ENCODE measurements at regions not wholly inside any gene's neighbourhood (a gene's known extent, or its start where the extent isn't known, plus 50 kb on each side); places are given as distances from the start of the nearest gene placed in this dataset.

GRCh38 chr2:221285148-221285547 is 287.0 kb downstream of the EPHA4 start:
- no peak for DNase-seq

DNA sequence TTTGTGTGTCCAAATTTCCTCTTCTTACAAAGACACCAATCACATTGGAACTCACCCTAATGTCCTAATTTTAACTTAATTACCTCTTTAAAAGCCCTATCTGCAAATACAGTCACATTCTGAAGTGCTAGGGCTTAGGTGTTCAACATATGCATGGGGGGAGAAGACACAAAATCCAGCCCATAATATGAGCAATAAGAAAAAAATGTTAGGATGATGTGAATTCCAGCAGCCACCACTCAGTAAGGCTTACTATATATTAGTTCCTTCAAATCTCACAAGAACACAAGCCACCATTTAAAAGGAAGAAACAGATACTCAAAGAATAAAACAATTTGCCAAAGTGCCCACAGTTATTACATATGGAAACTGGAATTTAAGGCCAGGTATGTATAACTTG is 285.7 kb downstream of the EPHA4 start:
- DNase-seq = no peak

DNA sequence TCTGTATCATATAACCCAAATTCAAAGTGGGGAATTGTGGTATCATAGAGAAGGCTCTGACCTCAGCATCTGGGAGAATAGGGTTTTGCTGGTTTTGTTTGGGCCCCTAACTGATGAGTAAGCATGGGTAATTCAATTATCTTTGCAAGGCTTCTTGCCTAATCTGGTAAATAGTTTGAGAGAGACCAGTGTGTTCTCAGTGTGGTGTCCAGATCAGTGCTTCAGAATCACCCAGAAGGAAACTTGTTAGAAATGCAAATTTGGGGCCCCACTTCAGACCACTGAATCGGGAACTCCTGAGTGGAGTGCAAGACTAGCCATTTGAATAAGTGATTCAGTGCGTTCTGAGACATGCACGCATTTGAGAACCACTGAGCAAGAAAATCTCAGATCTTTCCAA is 282.7 kb downstream of the EPHA4 start:
- DNase-seq = no peak

- DNase-seq = no peak
Measured at GRCh38 chr2:221289846-221290245, 282.3 kb downstream of the EPHA4 start.

DNA sequence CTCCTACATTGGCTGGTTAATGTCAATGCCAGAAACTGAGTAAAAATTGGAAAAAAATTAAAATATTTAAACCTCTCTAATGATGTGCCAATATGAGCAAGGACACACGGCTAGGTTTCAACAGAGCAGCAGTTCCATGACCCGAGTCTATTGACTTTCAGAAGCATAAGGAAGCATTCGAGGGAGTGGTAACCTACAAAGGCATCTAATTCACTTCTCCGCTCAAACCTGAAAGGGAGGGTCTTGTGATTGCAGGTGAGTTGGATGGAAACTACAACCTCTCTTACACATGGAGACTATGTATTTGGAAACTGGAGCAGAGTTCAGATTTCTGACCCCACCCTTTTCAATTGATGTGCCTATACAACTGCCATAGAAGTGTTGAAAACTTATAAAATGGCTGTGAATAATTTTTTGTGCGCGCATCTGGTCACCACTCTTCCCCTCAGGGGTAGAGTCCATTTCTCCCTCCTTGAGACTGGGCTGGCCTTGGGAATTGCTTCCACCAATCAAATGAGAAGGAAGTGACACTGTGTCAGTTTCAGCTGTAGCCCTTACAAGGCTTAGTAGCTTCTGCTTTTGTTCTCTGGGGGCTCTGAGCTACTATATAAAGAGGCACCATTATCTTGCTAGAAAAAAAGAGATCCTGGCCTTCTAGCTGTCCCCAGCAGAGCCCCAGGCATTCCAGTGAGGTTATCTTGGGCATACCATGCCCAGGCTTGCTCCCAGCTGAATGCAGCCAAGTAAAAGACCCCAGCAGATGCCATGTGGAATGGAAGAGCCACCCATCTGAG is 278.0 kb downstream of the EPHA4 start:
- no peak for DNase-seq

- DNase-seq = no peak
Measured at GRCh38 chr2:221304916-221305315, 267.2 kb downstream of the EPHA4 start.

DNA sequence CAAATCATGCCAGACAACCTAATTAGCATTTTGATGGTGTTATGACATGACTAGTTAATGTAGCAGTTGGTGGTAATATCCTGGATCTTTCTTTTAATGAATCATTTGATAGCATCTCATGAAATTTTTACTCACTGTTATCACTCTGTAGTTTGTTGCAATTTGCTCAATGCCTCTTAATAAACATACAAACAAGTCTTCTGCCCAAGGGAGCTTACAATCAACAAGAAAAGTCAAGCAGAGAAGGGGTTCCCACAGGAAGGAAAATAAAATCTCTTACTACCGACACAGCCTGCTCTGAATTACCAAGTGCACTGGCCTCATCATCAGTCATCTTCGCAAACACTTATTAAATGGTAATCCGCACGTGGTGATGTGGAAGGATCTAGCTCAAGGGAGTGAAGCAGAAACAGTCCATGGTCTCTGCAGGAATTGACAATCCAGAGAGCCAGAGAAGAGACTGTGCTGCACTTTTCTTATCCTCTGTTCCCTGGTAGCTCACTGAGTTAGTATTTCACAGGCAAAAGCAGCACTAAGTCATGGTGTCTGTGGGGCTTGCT is 263.5 kb downstream of the EPHA4 start:
- DNase-seq = no peak

- no peak for DNase-seq
Measured at GRCh38 chr2:221309892-221310583, 262.1 kb downstream of the EPHA4 start.

- no peak for DNase-seq
Measured at GRCh38 chr2:221310730-221311129, 261.4 kb downstream of the EPHA4 start.

GRCh38 chr2:221312634-221313033 is 259.5 kb downstream of the EPHA4 start:
- no peak for DNase-seq

GRCh38 chr2:221314786-221315185 is 257.3 kb downstream of the EPHA4 start:
- no peak for DNase-seq

DNA sequence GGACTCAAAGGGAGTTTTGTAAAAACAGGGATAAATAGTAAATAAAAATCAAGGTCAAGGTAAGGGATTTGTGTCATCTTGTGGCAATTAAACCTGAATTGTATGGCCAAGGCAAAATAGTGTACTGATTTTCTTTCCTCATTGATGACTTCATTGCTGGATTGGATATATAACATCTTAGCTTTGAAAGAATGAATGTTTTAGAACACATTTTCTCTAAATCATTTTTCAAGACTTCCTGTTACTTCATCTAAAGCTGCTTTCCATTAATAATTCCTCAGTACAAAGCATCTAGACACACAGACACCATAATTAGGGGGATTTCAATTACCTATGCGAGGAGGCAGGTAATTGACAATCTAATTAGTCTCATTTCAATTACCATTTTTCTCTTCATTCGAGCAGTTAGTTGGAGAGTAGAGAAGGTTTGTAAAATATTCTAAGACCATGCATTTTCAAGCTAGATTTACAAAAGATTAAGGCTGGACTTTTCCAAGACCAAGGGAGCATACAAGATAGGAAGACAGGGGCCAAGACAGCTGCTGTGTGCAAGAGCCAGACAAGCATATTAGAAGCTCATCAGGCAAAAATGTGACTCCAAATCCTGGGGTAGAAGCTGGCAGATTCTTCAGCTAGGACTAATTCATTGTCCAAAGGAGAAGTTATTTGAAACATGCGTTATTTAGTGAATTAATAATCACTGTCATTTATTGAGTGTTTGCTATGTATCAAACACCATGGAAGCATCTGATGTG is 253.6 kb downstream of the EPHA4 start:
- no peak for DNase-seq

- DNase-seq = no peak
Measured at GRCh38 chr2:221322741-221323140, 249.4 kb downstream of the EPHA4 start.

GRCh38 chr2:221323513-221323912 is 248.6 kb downstream of the EPHA4 start:
- DNase-seq = no peak

DNA sequence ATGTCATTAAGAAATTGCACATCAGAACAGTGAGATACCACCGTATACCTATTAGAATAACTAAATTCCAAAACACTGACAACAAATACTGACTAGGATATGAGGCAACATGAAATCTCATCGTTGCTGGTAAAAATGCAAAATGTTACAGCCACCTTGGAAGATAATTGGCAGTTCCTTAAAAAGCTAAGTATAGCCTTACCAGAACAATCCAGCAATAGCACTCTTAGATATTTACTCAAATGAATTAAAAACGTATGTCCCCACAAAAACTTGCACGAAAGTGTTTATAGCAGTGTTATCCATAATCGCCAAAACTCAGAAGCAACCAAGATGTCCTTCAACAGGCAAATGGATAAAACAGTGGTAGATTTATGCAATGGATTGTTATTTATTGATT is 241.7 kb downstream of the EPHA4 start:
- DNase-seq = no peak

DNA sequence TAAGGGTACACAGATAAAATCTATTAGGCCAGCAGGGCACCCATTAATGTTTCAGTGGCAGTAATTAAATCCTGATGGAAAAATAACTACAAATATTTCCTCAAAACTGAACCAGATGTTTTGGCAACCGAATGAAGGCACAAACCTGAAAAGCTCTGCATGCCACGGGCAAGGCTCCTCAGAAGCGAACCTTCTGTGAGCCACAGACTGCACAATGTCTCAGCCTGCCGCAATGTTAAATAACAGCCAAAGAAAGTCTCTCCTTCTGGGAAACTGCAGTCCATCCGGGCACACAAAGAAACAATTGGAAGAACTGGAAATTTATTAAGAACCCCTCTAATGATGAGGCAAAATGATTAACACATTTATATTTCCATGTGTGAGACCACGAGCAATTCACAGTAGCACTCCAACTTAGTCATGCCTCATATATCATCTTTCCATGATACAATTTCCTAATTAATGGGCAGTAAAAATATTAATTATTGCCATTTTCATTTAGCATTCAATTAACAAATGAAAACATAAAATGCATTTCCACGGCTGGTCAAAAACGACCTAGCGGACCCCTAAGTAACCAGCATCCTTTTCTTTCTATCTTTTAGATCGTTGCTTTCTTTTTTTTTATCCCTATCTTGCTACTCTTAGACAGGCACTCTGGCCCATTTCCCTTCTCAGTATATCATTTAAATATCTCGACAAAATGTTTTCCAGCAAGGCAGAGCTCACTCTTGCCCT is 237.5 kb downstream of the EPHA4 start:
- DNase-seq = no peak

GRCh38 chr2:221335219-221335752 is 236.8 kb downstream of the EPHA4 start:
- DNase-seq = no peak

DNA sequence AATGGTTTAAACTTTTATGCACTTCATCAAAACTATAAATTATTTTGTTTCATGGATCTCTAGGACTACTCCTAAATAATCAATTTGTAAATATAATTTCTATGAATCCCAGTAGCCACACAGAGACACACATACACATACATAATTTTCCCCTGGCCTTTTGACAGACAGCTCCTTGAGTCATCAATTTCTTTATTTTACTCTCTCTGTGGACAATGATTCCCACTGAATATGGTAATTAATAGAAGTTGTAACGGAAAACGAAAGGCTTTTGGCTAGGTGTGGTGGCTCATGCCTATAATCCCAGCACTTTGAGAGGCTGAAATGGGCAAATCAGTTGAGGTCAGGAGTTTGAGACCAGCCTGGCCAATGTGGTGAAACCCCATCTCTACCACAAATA is 235.1 kb downstream of the EPHA4 start:
- DNase-seq = no peak

DNA sequence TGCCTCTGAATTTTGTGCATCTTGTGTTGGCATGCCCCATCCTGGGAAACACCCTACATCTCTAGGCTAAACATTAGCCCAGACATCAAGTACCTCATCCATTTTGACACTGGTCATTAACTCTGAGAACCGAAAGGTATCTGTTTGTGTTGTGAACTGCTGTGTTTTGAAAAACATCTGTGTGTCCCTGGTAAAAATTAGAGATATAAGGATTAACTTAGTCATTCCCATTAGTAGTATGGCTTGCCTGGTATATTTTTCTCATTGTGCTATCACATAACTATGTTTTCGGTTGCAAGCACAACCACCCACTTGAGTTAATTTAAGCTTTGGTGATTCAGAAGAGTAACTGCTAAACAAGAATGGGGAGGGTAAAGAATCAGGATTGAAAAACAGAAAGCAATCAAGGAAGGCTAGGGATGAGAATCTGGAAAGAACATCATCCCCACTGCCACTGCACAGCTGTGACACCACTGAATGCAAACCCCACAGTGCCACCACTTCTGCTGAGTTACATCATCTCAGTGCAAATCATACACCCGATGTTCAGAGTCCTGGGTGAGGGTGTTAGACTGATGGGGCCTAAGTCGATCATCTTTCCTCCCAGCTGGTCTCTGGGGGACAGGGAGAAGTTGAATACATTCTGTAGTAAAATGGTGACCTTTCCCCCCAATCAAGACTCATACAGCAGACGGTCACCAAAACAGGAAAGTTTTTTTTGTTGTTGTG is 234.0 kb downstream of the EPHA4 start:
- DNase-seq = no peak

- no peak for DNase-seq
Measured at GRCh38 chr2:221342388-221342787, 229.7 kb downstream of the EPHA4 start.

GRCh38 chr2:221343524-221343923 is 228.6 kb downstream of the EPHA4 start:
- DNase-seq = no peak

GRCh38 chr2:221345516-221345915 is 226.6 kb downstream of the EPHA4 start:
- no peak for DNase-seq
